Cardiac muscle cell (in vitro differentiated cells and primary cell): ENCODE measurements at regions not wholly inside any gene's neighbourhood (a gene's known extent, or its start where the extent isn't known, plus 50 kb on each side); places are given as distances from the start of the nearest gene placed in this dataset.

Experiments
- DNase-seq, 2 donors: peaks; one replicate each; pipeline versions ENCODE4 v3.0.0 to v3.0.0-alpha.2; 2010 to 2017; ENCODE audit warnings: low read depth in 1 of 2, low spot score in 1 of 2
- H3K27ac ChIP-seq: fragments of 200-600 bp; sonication (generic); 2 replicates; pipeline ENCODE4 v1.5.1; 2016
- H3K27me3 ChIP-seq: fragments of 200-600 bp; sonication (generic); 2 replicates; pipeline ENCODE4 v1.6.0; 2016; ENCODE audit warnings: control low read depth
- H3K36me3 ChIP-seq: fragments of 200-600 bp; sonication (generic); 2 replicates; pipeline ENCODE4 v1.5.1; 2016; ENCODE audit warnings: control low read depth
- H3K4me1 ChIP-seq: fragments of 200-600 bp; sonication (generic); 2 replicates; pipeline ENCODE4 v1.8.1; 2017; ENCODE audit warnings: low read depth, mild to moderate bottlenecking, mixed run types
- H3K4me3 ChIP-seq: fragments of 200-600 bp; sonication (generic); 2 replicates; pipeline ENCODE4 v1.5.1; 2016; ENCODE audit warnings: mild to moderate bottlenecking
- H3K9me3 ChIP-seq: fragments of 200-600 bp; sonication (generic); 2 replicates; pipeline ENCODE4 v1.5.1; 2017; ENCODE audit warnings: low read depth, mild to moderate bottlenecking, control low read depth
- TF ChIP-seq, protein P1 (sequence below): IDR thresholded peaks from 2 replicates; pipeline ENCODE4 v1.5.1; 2012; ENCODE audit warnings: low read depth, mild to moderate bottlenecking, low read length

- H3K27ac ChIP-seq = no peak overlapping the region
- no peaks in the 10 kb centered on the region for H3K9me3 ChIP-seq
- no peak for DNase-seq
- no peaks in the 10 kb centered on the region for H3K4me1 ChIP-seq
- H3K36me3 ChIP-seq = no peaks in the 10 kb centered on the region
- TF ChIP-seq, protein P1, sequence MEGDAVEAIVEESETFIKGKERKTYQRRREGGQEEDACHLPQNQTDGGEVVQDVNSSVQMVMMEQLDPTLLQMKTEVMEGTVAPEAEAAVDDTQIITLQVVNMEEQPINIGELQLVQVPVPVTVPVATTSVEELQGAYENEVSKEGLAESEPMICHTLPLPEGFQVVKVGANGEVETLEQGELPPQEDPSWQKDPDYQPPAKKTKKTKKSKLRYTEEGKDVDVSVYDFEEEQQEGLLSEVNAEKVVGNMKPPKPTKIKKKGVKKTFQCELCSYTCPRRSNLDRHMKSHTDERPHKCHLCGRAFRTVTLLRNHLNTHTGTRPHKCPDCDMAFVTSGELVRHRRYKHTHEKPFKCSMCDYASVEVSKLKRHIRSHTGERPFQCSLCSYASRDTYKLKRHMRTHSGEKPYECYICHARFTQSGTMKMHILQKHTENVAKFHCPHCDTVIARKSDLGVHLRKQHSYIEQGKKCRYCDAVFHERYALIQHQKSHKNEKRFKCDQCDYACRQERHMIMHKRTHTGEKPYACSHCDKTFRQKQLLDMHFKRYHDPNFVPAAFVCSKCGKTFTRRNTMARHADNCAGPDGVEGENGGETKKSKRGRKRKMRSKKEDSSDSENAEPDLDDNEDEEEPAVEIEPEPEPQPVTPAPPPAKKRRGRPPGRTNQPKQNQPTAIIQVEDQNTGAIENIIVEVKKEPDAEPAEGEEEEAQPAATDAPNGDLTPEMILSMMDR = no peak
- H3K27me3 ChIP-seq = no peaks in the 10 kb centered on the region
- H3K4me3 ChIP-seq = no peak overlapping the region
Measured at GRCh38 chr9:94033383-94033782, 50.9 kb upstream of the PTPDC1 start.

DNA sequence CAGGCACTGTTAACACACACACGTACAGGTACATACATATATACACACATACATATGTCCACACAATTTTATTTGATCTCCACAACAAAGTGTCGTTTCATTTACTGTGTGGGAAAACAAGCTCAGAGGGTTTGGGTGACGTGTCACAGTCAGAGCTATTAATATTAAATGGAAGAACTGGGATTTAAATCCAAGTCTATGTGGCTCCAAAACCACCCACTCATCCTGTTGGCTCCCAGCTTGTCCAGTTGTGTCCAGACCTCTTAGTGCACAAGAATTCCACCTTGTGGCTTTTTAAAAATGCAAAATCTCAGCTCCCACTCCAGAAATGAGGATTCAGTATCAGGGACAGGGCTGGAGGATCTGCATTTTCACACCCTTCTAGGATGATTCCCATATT, 52.3 kb upstream of the PTPDC1 start:
- no peaks in the 10 kb centered on the region for H3K9me3 ChIP-seq
- DNase-seq = peak in 1 of 2 donors; percentile 36
- no peak overlapping the region for H3K27ac ChIP-seq
- no peaks in the 10 kb centered on the region for H3K27me3 ChIP-seq
- no peaks in the 10 kb centered on the region for H3K4me1 ChIP-seq
- H3K4me3 ChIP-seq = no peak overlapping the region
- no peaks in the 10 kb centered on the region for H3K36me3 ChIP-seq
- TF ChIP-seq, protein P1 = no peak

- Histone ChIP-seq H3K4me1 (no peaks in the 10 kb centered on the region), H3K36me3 (no peaks in the 10 kb centered on the region), H3K27me3 (no peaks in the 10 kb centered on the region), H3K4me3 (peak overlapping the region; percentile 94), H3K27ac (no peak overlapping the region), H3K9me3 (no peaks in the 10 kb centered on the region)
- peak in 1 of 2 donors; percentile 13 for DNase-seq
- TF ChIP-seq, protein P1 = no peak
Measured at GRCh38 chr9:94031380-94031779, 52.9 kb upstream of the PTPDC1 start.

DNA sequence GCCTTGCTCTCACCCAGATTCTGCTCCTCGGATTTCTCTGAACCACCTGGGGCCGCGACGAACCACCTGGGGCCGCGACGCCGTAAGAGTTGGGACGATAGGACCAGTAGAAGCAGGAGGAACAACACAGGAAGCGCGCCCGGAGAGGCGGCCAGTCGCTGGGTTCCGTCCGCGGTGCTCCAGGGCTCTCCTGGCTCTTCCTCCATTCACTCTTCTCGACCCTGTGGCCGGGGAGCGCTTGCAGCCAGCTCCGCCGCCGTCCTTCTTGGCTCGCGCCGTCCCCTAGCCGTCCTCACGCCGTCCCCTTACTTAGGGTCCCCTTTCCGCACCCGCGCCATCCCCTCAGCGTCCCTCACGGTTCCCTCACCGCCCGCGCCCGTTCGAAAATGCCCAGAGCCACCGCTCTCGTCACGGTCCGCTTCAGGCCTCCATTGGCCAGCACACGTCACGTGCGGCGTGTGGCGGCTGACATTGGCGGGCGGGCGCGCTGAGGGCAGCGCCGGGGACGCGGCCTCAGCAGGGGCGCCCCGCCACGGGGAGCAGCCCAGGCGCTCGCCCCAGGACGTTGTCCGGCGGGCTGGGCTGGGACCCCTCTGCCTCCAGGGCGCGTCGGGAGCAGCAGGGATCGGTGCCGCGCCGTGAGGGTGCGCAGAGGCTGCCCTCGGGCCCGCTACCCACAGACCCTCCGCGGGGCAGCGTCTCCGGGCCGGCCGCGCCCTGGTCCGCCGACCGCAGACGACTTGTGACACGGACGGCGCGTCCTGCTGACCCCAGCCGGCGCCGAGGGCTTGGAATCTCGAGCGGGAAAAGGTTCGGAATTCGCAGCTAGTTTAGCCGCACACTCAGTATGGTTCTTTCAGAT, 53.7 kb upstream of the PTPDC1 start:
- Histone ChIP-seq H3K9me3 (no peaks in the 10 kb centered on the region), H3K27me3 (no peaks in the 10 kb centered on the region), H3K4me1 (no peaks in the 10 kb centered on the region), H3K27ac (peak overlapping the region; percentile 15), H3K4me3 (peak overlapping the region; percentile 94), H3K36me3 (no peaks in the 10 kb centered on the region)
- peak; percentile 89 to 93 for DNase-seq
- TF ChIP-seq, protein P1 = no peak

GRCh38 chr9:94029932-94030317, 54.3 kb upstream of the PTPDC1 start:
- no peak for DNase-seq
- Histone ChIP-seq H3K9me3 (no peaks in the 10 kb centered on the region), H3K36me3 (no peaks in the 10 kb centered on the region), H3K4me1 (no peaks in the 10 kb centered on the region), H3K27ac (no peak overlapping the region), H3K27me3 (no peaks in the 10 kb centered on the region), H3K4me3 (peak overlapping the region; percentile 94)
- TF ChIP-seq, protein P1 = no peak
